Tibial nerve (tissue), 3 donors: ENCODE measurements at regions not wholly inside any gene's neighbourhood (a gene's known extent, or its start where the extent isn't known, plus 50 kb on each side); places are given as distances from the start of the nearest gene placed in this dataset.

Source experiments
- POLR2A ChIP-seq, 2 donors: fragments of 450-650 bp; IDR thresholded peaks; one replicate each; pipeline ENCODE4 v1.6.1; 2017; ENCODE audit warnings: antibody characterized with exemption in 2 of 2, mild to moderate bottlenecking in 2 of 2, moderate library complexity in 2 of 2
- TF ChIP-seq, protein P1 (sequence below), 5 experiments: fragments of 200-600 bp in 3 of 5; fragments of 450-650 bp in 2 of 5; sonication (generic) in 3 of 5; IDR thresholded peaks; one replicate each; pipeline ENCODE4 v1.5.1; 2016 to 2019; ENCODE audit warnings: antibody characterized with exemption in 5 of 5, mild to moderate bottlenecking in 3 of 5, moderate library complexity in 2 of 5

DNA sequence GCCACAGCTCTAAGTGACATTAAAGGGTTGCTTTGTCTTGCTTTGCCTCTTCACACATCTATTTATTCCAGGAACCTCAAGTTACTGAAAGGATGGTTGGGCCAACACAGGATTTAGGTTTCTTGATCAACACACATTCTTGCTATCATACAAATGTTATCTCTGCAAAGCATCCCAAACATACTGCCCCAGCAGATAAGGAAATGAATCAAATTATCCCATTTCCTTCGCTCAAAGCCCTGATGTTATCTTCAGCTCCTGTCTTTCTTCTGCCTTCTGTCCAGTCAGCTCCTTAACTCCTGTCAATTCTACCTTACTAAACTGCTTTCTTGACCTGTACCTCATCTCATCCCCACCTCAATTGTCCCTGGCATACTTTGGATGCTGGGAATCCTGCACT lies 355.9 kb upstream of the TENM4 start:
- TF ChIP-seq, protein P1, sequence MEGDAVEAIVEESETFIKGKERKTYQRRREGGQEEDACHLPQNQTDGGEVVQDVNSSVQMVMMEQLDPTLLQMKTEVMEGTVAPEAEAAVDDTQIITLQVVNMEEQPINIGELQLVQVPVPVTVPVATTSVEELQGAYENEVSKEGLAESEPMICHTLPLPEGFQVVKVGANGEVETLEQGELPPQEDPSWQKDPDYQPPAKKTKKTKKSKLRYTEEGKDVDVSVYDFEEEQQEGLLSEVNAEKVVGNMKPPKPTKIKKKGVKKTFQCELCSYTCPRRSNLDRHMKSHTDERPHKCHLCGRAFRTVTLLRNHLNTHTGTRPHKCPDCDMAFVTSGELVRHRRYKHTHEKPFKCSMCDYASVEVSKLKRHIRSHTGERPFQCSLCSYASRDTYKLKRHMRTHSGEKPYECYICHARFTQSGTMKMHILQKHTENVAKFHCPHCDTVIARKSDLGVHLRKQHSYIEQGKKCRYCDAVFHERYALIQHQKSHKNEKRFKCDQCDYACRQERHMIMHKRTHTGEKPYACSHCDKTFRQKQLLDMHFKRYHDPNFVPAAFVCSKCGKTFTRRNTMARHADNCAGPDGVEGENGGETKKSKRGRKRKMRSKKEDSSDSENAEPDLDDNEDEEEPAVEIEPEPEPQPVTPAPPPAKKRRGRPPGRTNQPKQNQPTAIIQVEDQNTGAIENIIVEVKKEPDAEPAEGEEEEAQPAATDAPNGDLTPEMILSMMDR (IDR thresholded peaks at IDR 0.05): no peak
- no peak for TF ChIP-seq POLR2A (IDR thresholded peaks at IDR 0.05)
